Adrenal gland (tissue), 9 donors: ENCODE measurements at regions not wholly inside any gene's neighbourhood (a gene's known extent, or its start where the extent isn't known, plus 50 kb on each side); places are given as distances from the start of the nearest gene placed in this dataset.

Experiments used
- DNase-seq, 7 donors: peaks; one replicate each; pipeline ENCODE4 v3.0.0-alpha.2; 2019 to 2020
- H3K27ac ChIP-seq, 5 donors: fragments of 200-600 bp; sonication (generic) in 4 of 5; 1 replicate in 3 of 5; 2 replicates in 2 of 5; pipeline versions ENCODE4 v1.5.1 to v1.8.0; 2016 to 2020; ENCODE audit warnings: mild to moderate bottlenecking in 1 of 5
- H3K27me3 ChIP-seq: fragments of 200-600 bp; 2 replicates; pipeline ENCODE4 v1.8.0; 2021
- H3K36me3 ChIP-seq, 2 donors: fragments of 200-600 bp; replicated peaks in 1 of 2; 1 replicate in 1 of 2; 2 replicates in 1 of 2; pipeline versions ENCODE4 v1.5.1 to v1.8.0; 2018 to 2022
- H3K4me1 ChIP-seq, 2 donors: fragments of 200-600 bp; replicated peaks in 1 of 2; 1 replicate in 1 of 2; 2 replicates in 1 of 2; pipeline versions ENCODE4 v1.5.1 to v1.8.0; 2018 to 2021
- H3K4me3 ChIP-seq, 4 donors: fragments of 200-600 bp; sonication (generic) in 3 of 4; one replicate each; pipeline ENCODE4 v1.5.1; 2016 to 2018
- H3K9me3 ChIP-seq, 3 donors: fragments of 200-600 bp; sonication (generic) in 1 of 3; replicated peaks in 1 of 3; 1 replicate in 2 of 3; 2 replicates in 1 of 3; pipeline versions ENCODE4 v1.5.1 to v1.8.0; 2016 to 2021
- CTCF ChIP-seq, 6 experiments: fragments of 450-650 bp in 4 of 6; fragments of 200-600 bp in 2 of 6; sonication (generic) in 1 of 6; IDR thresholded peaks; 1 replicate in 5 of 6; 2 replicates in 1 of 6; pipeline versions ENCODE4 v1.5.1 to v1.8.0; 2016 to 2021; ENCODE audit warnings: antibody characterized with exemption in 6 of 6, mild to moderate bottlenecking in 2 of 6, moderate library complexity in 1 of 6
- POLR2A ChIP-seq, 2 donors: fragments of 450-650 bp; IDR thresholded peaks; one replicate each; pipeline ENCODE4 v1.6.1; 2017; ENCODE audit warnings: antibody characterized with exemption in 2 of 2, mild to moderate bottlenecking in 2 of 2, moderate library complexity in 1 of 2
- WGBS, 4 donors: extraction: QIAGEN DNeasy Blood & Tissue Kit in 2 of 4; methylation state at CpG; one replicate each; pipeline versions ENCODE4 v1.1.5 to v1.1.7; 2013 to 2017; 5-methylcytosine and 5-hydroxymethylcytosine counted together
- intact Hi-C, 2 donors: fragments of 100-400 bp; cut with DNase I; formaldehyde crosslinking; loops; one replicate each; pipeline versions ENCODE4 v1.14.1 to v1.15.0; 2022 to 2023
- donor health status: healthy with polysubstance abuse.
- donor health status: Bipolar disorder and iron deficiency.
- donor health status: DM: yes; HTN: yes; CAD: no.
- donor health status: DM: no; HTN: no; CAD: no.
- donor health status: DM: no; HTN: no; CAD: no.

- intact Hi-C loops, result no loop called here
- Histone ChIP-seq H3K27me3 (no peaks in the 10 kb centered on the region), H3K4me3 (no peak overlapping the region), H3K36me3 (no peaks in the 10 kb centered on the region), H3K27ac (no peak overlapping the region), H3K9me3 (no peaks in the 10 kb centered on the region), H3K4me1 (no peaks in the 10 kb centered on the region)
- DNase-seq, result no peak
- TF ChIP-seq CTCF (IDR thresholded peaks at IDR 0.05), result no peak
- TF ChIP-seq POLR2A (IDR thresholded peaks at IDR 0.05), result no peak
- 60 to 72% (median 63%) methylated on average over 4 of the region's 4 CpGs for WGBS, 4 donors
Observed at GRCh38 chr16:7270006-7270405, 62.6 kb upstream of the RBFOX1 start.

GRCh38 chr16:7268182-7268581 lies 64.5 kb upstream of the RBFOX1 start:
- peak in 6 of 7 donors; percentile 10 to 52 (median 27) for DNase-seq

GRCh38 chr16:7257016-7257415 lies 75.6 kb upstream of the RBFOX1 start:
- TF ChIP-seq POLR2A (IDR thresholded peaks at IDR 0.05), result no peak
- TF ChIP-seq CTCF (IDR thresholded peaks at IDR 0.05), result no peak
- H3K27ac ChIP-seq, result no peak overlapping the region
- 78 to 86% (median 80%) methylated on average over 11 of the region's 11 CpGs for WGBS, 4 donors
- no peaks in the 10 kb centered on the region for H3K36me3 ChIP-seq
- no peaks in the 10 kb centered on the region for H3K9me3 ChIP-seq
- no peak overlapping the region for H3K4me3 ChIP-seq
- no peaks in the 10 kb centered on the region for H3K4me1 ChIP-seq
- DNase-seq, result no peak
- intact Hi-C loops, result no loop called here
- no peaks in the 10 kb centered on the region for H3K27me3 ChIP-seq

More at GRCh38 chr16:7268182-7268581, 64.5 kb upstream of the RBFOX1 start:
- H3K36me3 ChIP-seq, result no peaks in the 10 kb centered on the region
- WGBS, 4 donors, result 5 to 13% (median 11%) methylated on average over 6 of the region's 6 CpGs
- H3K27ac ChIP-seq, result no peak overlapping the region
- H3K9me3 ChIP-seq, result no peaks in the 10 kb centered on the region
- intact Hi-C loops, result no loop called here
- no peaks in the 10 kb centered on the region for H3K4me1 ChIP-seq
- no peak overlapping the region for H3K4me3 ChIP-seq
- TF ChIP-seq CTCF (IDR thresholded peaks at IDR 0.05) (peak; percentile 42 to 62 (median 52)), POLR2A (IDR thresholded peaks at IDR 0.05) (no peak)
- H3K27me3 ChIP-seq, result no peaks in the 10 kb centered on the region

- Histone ChIP-seq H3K4me1 (no peaks in the 10 kb centered on the region), H3K4me3 (no peak overlapping the region), H3K27ac (no peak overlapping the region), H3K36me3 (no peaks in the 10 kb centered on the region), H3K27me3 (no peaks in the 10 kb centered on the region), H3K9me3 (no peaks in the 10 kb centered on the region)
- peak in 1 of 7 donors; percentile 1 for DNase-seq
- intact Hi-C loops, result no loop called here
- TF ChIP-seq POLR2A (IDR thresholded peaks at IDR 0.05) (no peak), CTCF (IDR thresholded peaks at IDR 0.05) (no peak)
- WGBS, 4 donors, result 20 to 31% (median 28%) methylated on average over 6 of the region's 6 CpGs
Observed at GRCh38 chr16:7246578-7246977, 86.1 kb upstream of the RBFOX1 start.
